ENCODE measurements at regions not wholly inside any gene's neighbourhood (a gene's known extent, or its start where the extent isn't known, plus 50 kb on each side); places are given as distances from the start of the nearest gene placed in this dataset.

GRCh38 chr15:47188758-47189507, 528.4 kb upstream of the SEMA6D start:
- H3K4me3 ChIP-seq = no peak overlapping the region

GRCh38 chr15:47194718-47195117, 522.6 kb upstream of the SEMA6D start:
- Histone ChIP-seq H3K4me3 (no peak overlapping the region), H3K27ac (no peak overlapping the region)

More at GRCh38 chr15:47188758-47189507, 528.4 kb upstream of the SEMA6D start:
- no peak overlapping the region for H3K27ac ChIP-seq

DNA sequence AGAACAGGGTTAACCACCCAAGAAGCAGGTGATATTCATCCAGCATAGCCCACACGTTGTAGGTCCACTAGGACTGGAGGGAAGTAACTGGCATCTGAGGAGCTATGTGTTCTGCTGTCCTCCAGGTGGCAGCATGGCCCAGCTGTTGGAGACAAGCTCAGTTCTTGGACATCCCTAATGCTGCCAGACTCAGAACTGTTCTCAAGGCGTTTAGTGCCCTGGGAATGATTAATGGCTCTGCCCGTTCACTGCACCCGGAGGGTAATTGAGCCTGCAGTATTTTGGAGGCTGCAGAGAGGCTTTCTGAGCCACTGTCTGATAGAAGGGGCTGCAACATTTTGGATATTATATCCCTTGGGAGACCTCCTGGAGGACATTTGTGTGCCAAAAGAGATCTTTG, 521.3 kb upstream of the SEMA6D start:
- no peak overlapping the region for H3K4me3 ChIP-seq
- H3K27ac ChIP-seq = no peak overlapping the region

- Histone ChIP-seq H3K4me3 (no peak overlapping the region), H3K27ac (no peak overlapping the region)
These were observed 513.3 kb upstream of the SEMA6D start for GRCh38 chr15:47203993-47204392.

DNA sequence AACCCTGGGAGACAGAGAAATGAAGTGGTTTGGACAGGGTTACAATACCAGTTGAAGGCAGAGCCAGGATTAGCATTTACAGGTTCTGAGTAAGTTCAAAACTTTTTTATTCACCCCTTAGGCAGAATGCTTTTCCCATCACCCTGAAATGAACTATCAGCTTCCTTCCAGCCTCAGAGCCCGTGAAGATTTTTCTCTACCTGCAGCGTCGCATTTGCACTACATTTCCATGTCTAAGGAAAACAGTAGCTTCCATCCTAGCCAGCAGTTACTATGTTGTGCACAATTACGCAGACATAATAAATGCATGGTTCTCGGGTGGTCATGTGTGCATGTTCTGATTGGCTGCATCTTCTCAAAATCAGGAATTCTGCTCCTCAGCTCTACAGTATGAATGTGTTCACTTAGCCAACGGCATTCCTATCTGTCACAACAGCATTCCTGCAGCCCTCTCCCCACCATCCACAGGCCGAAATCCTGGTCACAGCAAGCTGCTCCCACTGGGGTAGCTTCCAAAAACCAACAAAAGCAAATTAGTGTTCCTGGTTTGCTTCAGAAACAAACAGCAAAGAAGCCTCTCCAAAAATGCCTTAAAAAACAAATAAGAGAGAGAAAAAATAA, 510.8 kb upstream of the SEMA6D start:
- Histone ChIP-seq H3K27ac (no peak overlapping the region), H3K4me3 (no peak overlapping the region)

GRCh38 chr15:47209591-47209990, 507.7 kb upstream of the SEMA6D start:
- no peak overlapping the region for H3K27ac ChIP-seq
- H3K4me3 ChIP-seq = no peak overlapping the region

- no peak overlapping the region for H3K27ac ChIP-seq
- H3K4me3 ChIP-seq = no peak overlapping the region
These were observed 504.9 kb upstream of the SEMA6D start for GRCh38 chr15:47212222-47213010.

DNA sequence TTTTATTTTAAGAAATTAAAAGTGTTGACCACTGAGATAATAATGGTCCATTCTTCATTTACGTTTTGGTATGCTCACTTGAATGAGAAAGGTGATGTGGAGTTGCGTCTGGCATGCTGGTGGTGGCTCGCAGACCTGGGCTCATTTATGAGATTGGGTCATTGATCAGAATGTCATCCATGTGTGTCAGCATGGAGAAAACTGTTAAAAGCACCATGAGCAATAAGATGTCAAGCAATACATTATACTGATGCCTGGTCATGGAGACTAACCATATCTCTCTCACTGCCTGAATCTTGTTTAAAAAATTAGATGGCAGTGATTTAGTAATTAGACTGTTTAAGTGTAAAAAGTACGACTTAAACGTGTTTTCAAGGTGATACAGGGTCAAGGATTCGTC, 503.4 kb upstream of the SEMA6D start:
- H3K4me3 ChIP-seq = no peak overlapping the region
- H3K27ac ChIP-seq = no peak overlapping the region

DNA sequence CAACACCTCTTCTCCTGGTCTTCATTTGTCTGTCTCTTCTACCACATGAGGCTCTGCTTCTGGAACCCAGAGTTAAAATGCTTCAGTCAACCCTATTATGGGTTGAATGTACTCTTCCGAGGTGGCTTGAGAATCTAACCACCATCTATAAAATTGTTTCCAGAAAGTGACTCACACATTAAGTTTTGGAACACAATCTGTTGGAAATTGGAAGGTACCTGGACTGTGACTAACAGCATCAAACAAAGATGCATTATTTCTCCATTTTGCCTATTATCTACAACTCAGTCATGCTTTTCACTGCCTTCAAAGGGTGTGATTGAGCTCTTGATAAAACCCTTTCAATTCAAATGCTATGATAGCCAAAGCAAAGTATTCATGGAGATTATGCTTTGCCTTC, 499.0 kb upstream of the SEMA6D start:
- Histone ChIP-seq H3K27ac (no peak overlapping the region), H3K4me3 (no peak overlapping the region)

DNA sequence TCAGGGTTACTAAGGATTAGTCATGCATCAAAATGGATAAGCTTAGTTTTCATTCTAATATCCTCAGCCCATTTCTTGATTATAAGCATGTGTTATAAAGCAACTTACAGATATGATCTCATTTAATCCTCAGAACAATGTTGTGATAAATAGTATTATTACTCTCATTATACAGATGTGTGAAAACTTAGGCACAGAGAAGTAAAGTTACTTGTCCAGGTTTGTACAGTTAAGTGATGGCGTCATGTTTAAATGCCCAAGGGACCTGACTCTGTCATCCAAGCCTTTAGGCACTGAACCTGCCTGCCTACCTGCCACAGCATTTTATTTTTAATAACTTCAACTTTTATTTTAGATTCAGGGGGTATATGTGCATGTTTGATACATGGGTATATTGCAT, 472.9 kb upstream of the SEMA6D start:
- H3K4me3 ChIP-seq = no peak overlapping the region
- H3K27ac ChIP-seq = no peak overlapping the region

DNA sequence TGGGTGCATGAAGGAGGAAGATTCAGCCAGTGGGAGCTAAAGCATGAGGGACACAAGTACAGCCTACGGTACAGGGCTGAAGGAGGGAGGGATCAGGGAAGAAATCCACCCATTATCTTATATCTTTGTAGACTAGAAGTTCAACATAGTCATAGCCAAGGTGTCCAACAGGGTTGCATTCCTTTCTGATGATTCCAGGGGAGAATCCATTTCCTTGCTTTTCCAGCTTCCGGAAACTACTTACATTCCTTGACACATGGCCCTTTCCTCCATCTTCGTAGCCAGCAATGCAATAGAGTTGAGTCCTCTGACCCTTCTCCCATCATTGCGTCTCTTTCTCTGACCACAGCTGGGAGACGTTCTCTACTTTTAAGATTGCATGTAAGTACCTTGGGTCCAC, 471.0 kb upstream of the SEMA6D start:
- Histone ChIP-seq H3K27ac (no peak overlapping the region), H3K4me3 (no peak overlapping the region)

- Histone ChIP-seq H3K4me3 (no peak overlapping the region), H3K27ac (no peak overlapping the region)
These were observed 458.8 kb upstream of the SEMA6D start for GRCh38 chr15:47258521-47258920.

GRCh38 chr15:47265686-47266085, 451.6 kb upstream of the SEMA6D start:
- Histone ChIP-seq H3K4me3 (no peak overlapping the region), H3K27ac (no peak overlapping the region)

- Histone ChIP-seq H3K27ac (no peak overlapping the region), H3K4me3 (no peak overlapping the region)
These were observed 450.7 kb upstream of the SEMA6D start for GRCh38 chr15:47266566-47266965.

GRCh38 chr15:47273864-47274263, 443.4 kb upstream of the SEMA6D start:
- no peak overlapping the region for H3K4me3 ChIP-seq
- no peak overlapping the region for H3K27ac ChIP-seq

- H3K4me3 ChIP-seq = no peak overlapping the region
These were observed 434.1 kb upstream of the SEMA6D start for GRCh38 chr15:47283246-47283645.

DNA sequence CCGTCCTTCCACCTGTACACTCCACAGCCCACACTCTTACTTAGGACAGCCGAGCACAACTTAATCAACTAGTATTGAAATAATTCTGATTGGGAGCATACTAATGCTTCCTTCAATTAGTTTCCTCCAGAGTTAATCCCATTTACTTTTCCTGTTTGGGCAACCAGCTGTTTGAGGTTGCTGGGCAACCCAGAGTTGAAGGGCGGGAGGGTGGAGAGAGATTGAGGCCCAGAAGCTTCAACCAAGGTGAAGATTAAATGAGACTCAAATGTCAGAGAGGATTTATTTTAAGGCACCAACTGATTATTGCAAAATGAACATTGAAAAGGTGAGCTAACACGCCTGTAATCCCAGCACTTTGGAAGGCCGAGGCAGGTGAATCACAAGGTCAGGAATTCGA, 428.5 kb upstream of the SEMA6D start:
- Histone ChIP-seq H3K27ac (no peak overlapping the region), H3K4me3 (no peak overlapping the region)

More at GRCh38 chr15:47283246-47283645, 434.1 kb upstream of the SEMA6D start:
- H3K27ac ChIP-seq = no peak overlapping the region

- no peak overlapping the region for H3K4me3 ChIP-seq
- no peak overlapping the region for H3K27ac ChIP-seq
These were observed 427.6 kb upstream of the SEMA6D start for GRCh38 chr15:47289656-47290055.

GRCh38 chr15:47291767-47292166, 425.5 kb upstream of the SEMA6D start:
- no peak overlapping the region for H3K4me3 ChIP-seq
- H3K27ac ChIP-seq = no peak overlapping the region

DNA sequence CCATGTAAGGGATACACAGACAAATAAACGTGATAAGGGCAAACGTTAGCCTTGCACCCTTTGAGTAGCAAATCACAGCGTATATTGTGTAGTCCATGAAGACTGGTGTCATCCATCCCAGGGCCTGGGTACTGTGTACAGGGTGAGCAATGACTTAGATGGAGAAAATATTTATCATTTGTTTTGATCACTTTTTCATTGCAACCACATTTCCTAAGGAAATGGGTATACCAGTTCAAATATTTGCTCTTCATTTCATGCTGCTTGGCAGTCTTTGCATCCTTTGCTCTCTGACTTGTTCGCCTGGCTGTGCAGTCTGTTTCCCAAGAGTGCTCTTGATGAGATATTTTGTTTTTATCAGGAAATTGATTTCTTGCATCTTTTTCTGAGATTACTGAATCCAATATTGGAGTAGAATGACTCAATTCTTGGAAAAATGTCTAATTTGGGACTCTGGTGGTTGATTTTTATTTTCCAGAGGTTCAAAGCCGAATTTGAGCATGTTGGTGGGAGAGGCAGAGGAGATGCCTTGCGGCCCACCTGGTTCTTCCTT, 424.6 kb upstream of the SEMA6D start:
- H3K27ac ChIP-seq = peak overlapping the region in 7 of 21 experiments; percentile 2 to 55 (median 29)
- H3K4me3 ChIP-seq = no peak overlapping the region
